Astrocyte (in vitro differentiated cells and primary cell): ENCODE measurements at regions not wholly inside any gene's neighbourhood (a gene's known extent, or its start where the extent isn't known, plus 50 kb on each side); places are given as distances from the start of the nearest gene placed in this dataset.

Experiments used
- DNase-seq: peaks from one replicate; pipeline ENCODE4 v3.0.0-alpha.2; 2010; ENCODE audit warnings: low read depth
- FAIRE-seq: peaks from 2 replicates; lab custom pipeline; 2011; peaks lifted over from hg19 to GRCh38; lab: Jason Lieb, UNC
- H2AFZ ChIP-seq: 2 replicates; pipeline ENCODE4 v1.6.0; 2012; ENCODE audit warnings: low read depth, low read length, inconsistent platforms
- H3K27ac ChIP-seq: 2 replicates; pipeline ENCODE4 v1.5.1; 2011; ENCODE audit warnings: low read depth, low read length, inconsistent platforms
- H3K27me3 ChIP-seq: 2 replicates; pipeline ENCODE4 v1.6.0; 2011; ENCODE audit warnings: low read length, inconsistent platforms; ENCODE audit not compliant: insufficient read depth
- H3K36me3 ChIP-seq: 2 replicates; pipeline ENCODE4 v1.5.1; 2011; ENCODE audit warnings: low read length, inconsistent platforms; ENCODE audit not compliant: insufficient read depth
- H3K4me1 ChIP-seq: 2 replicates; pipeline ENCODE4 v1.5.1; 2011; ENCODE audit warnings: low read length, inconsistent platforms; ENCODE audit not compliant: insufficient read depth
- H3K4me2 ChIP-seq: 2 replicates; pipeline ENCODE4 v1.6.0; 2012; ENCODE audit warnings: low read length, inconsistent platforms
- H3K4me3 ChIP-seq: 2 replicates; pipeline ENCODE4 v1.5.1; 2011; ENCODE audit warnings: low read depth, mild to moderate bottlenecking, low read length, inconsistent platforms; ENCODE audit not compliant: insufficient read depth
- H3K79me2 ChIP-seq: 2 replicates; pipeline ENCODE4 v1.6.0; 2012; ENCODE audit warnings: mild to moderate bottlenecking, low read length, inconsistent platforms; ENCODE audit not compliant: insufficient read depth
- H3K9ac ChIP-seq: 2 replicates; pipeline ENCODE4 v1.6.0; 2012; ENCODE audit warnings: mild to moderate bottlenecking, low read length, inconsistent platforms
- H3K9me3 ChIP-seq: 2 replicates; pipeline ENCODE4 v1.5.1; 2012; ENCODE audit warnings: low read depth, mild to moderate bottlenecking, low read length, inconsistent platforms; ENCODE audit not compliant: insufficient read depth
- H4K20me1 ChIP-seq: 2 replicates; pipeline ENCODE4 v1.6.0; 2012; ENCODE audit warnings: low read length, inconsistent platforms; ENCODE audit not compliant: insufficient read depth
- H3K27ac Mint-ChIP-seq: one replicate; pipeline ENCODE4 v1.8.0; 2021; ENCODE audit warnings: mild to moderate bottlenecking, mixed read lengths; ENCODE audit not compliant: unreplicated experiment
- H3K27me3 Mint-ChIP-seq: one replicate; pipeline ENCODE4 v1.8.0; 2021; ENCODE audit warnings: low read depth, mixed read lengths; ENCODE audit not compliant: unreplicated experiment
- H3K36me3 Mint-ChIP-seq: one replicate; pipeline ENCODE4 v1.8.0; 2021; ENCODE audit warnings: low read depth, mixed read lengths; ENCODE audit not compliant: unreplicated experiment
- H3K4me1 Mint-ChIP-seq: one replicate; pipeline ENCODE4 v1.8.0; 2021; ENCODE audit warnings: low read depth, mixed read lengths; ENCODE audit not compliant: unreplicated experiment
- H3K4me3 Mint-ChIP-seq: one replicate; pipeline ENCODE4 v1.8.0; 2021; ENCODE audit warnings: mild to moderate bottlenecking, moderate library complexity, mixed read lengths; ENCODE audit not compliant: unreplicated experiment
- H3K9me3 Mint-ChIP-seq: one replicate; pipeline ENCODE4 v1.8.0; 2021; ENCODE audit warnings: mild to moderate bottlenecking, mixed read lengths; ENCODE audit not compliant: unreplicated experiment
- CTCF ChIP-seq: IDR thresholded peaks from 2 replicates; pipeline ENCODE4 v1.5.1; 2011; ENCODE audit warnings: low read depth, mild to moderate bottlenecking, inconsistent platforms, low read length, moderate library complexity; ENCODE audit not compliant: insufficient read depth
- EZH2 ChIP-seq: IDR thresholded peaks from 2 replicates; pipeline ENCODE4 v1.6.1; 2012; ENCODE audit warnings: mild to moderate bottlenecking, low read length, inconsistent platforms; ENCODE audit not compliant: insufficient read depth

GRCh38 chr12:98295681-98296080 lies 219.7 kb upstream of the TMPO start:
- no peaks in the 10 kb centered on the region for H3K79me2 ChIP-seq
- Mint-ChIP-seq H3K4me3 (no peak overlapping the region), H3K27me3 (no peaks in the 10 kb centered on the region), H3K36me3 (no peaks in the 10 kb centered on the region), H3K9me3 (no peaks in the 10 kb centered on the region), H3K4me1 (peaks cover 19% of the 10 kb centered on the region), H3K27ac (peak overlapping the region; percentile 68)
- peak; percentile 61 for DNase-seq
- peaks cover 2% of the 10 kb centered on the region for H3K27me3 ChIP-seq
- no peaks in the 10 kb centered on the region for H3K4me1 ChIP-seq
- no peak overlapping the region for H3K9ac ChIP-seq
- H3K36me3 ChIP-seq, result no peaks in the 10 kb centered on the region
- peak overlapping the region; percentile 20 for H3K4me2 ChIP-seq
- no peak overlapping the region for H3K27ac ChIP-seq
- H3K4me3 ChIP-seq, result no peak overlapping the region
- TF ChIP-seq EZH2, result no peak
- no peak for FAIRE-seq
- H2AFZ ChIP-seq, result no peak overlapping the region
- no peaks in the 10 kb centered on the region for H3K9me3 ChIP-seq
- H4K20me1 ChIP-seq, result no peaks in the 10 kb centered on the region

- peak overlapping the region; percentile 20 for H3K4me2 ChIP-seq
- H3K79me2 ChIP-seq, result no peaks in the 10 kb centered on the region
- H3K4me3 Mint-ChIP-seq, result no peak overlapping the region
- DNase-seq, result no peak
- H3K27ac Mint-ChIP-seq, result peak overlapping the region; percentile 68
- H4K20me1 ChIP-seq, result no peaks in the 10 kb centered on the region
- H3K27ac ChIP-seq, result no peak overlapping the region
- no peaks in the 10 kb centered on the region for H3K4me1 ChIP-seq
- H3K36me3 Mint-ChIP-seq, result no peaks in the 10 kb centered on the region
- no peaks in the 10 kb centered on the region for H3K27me3 Mint-ChIP-seq
- H3K4me1 Mint-ChIP-seq, result peaks cover 19% of the 10 kb centered on the region
- no peak overlapping the region for H2AFZ ChIP-seq
- H3K9me3 Mint-ChIP-seq, result no peaks in the 10 kb centered on the region
- FAIRE-seq, result no peak
- peaks cover 2% of the 10 kb centered on the region for H3K27me3 ChIP-seq
- H3K36me3 ChIP-seq, result no peaks in the 10 kb centered on the region
- no peak overlapping the region for H3K4me3 ChIP-seq
- no peak for TF ChIP-seq CTCF
- no peak for TF ChIP-seq EZH2
- H3K9me3 ChIP-seq, result no peaks in the 10 kb centered on the region
- H3K9ac ChIP-seq, result no peak overlapping the region
Measured at GRCh38 chr12:98296462-98297079, 218.8 kb upstream of the TMPO start.

- Histone ChIP-seq H3K79me2 (no peaks in the 10 kb centered on the region), H3K4me3 (no peak overlapping the region), H3K9ac (no peak overlapping the region), H2AFZ (no peak overlapping the region), H3K27ac (no peak overlapping the region), H3K4me2 (no peak overlapping the region), H4K20me1 (no peaks in the 10 kb centered on the region), H3K4me1 (no peaks in the 10 kb centered on the region), H3K27me3 (no peaks in the 10 kb centered on the region), H3K36me3 (no peaks in the 10 kb centered on the region), H3K9me3 (no peaks in the 10 kb centered on the region)
- DNase-seq (no peak), FAIRE-seq (no peak)
- Mint-ChIP-seq H3K36me3 (no peaks in the 10 kb centered on the region), H3K27ac (no peak overlapping the region), H3K4me3 (no peak overlapping the region), H3K27me3 (peaks cover 1% of the 10 kb centered on the region), H3K4me1 (peaks cover 19% of the 10 kb centered on the region), H3K9me3 (no peaks in the 10 kb centered on the region)
- TF ChIP-seq CTCF (no peak), EZH2 (no peak)
Measured at GRCh38 chr12:98297538-98297937, 217.9 kb upstream of the TMPO start.
